ENCODE measurements at regions not wholly inside any gene's neighbourhood (a gene's known extent, or its start where the extent isn't known, plus 50 kb on each side); places are given as distances from the start of the nearest gene placed in this dataset.

DNA sequence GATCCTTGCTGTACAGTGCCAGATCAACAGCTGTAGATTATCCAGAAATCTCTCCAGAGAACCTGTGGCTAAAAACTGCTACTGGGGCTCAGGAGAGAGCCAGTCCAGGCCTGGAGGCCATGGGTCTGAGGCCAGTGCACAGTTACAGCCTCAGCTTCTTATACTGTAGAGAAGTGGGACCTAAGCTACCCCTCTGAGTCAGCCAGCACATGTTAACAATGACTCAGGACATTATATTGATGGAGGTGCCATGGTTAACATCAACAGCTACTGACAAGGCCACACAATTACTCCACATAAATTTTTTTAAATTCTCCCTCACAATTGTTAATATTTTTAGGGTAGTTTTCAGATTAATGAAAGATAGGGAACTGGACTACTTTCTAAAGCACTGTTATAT lies 138.5 kb downstream of the RBM26 start:
- no peak for DNase-seq (ENCODE audit: low spot score)

DNA sequence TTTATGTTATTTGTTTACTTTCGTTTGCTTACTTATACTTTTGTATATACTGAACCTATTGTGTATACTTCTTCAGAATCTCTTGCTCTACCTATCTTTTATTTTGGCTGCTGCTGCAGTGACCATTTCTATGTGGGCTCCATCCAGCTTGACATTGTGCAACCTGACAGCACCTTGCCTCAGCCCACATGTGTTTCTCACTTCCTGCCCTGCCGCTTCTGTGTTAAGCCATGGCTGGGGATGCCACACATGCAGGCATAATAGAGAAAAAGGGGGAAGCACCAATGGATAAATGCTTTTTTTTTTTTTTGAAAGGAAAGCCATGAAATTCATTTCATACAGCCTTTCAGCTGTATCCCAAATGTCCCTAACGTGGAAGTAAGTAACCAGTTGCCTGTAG lies 147.6 kb downstream of the RBM26 start:
- no peak for DNase-seq (ENCODE audit: low spot score)

DNA sequence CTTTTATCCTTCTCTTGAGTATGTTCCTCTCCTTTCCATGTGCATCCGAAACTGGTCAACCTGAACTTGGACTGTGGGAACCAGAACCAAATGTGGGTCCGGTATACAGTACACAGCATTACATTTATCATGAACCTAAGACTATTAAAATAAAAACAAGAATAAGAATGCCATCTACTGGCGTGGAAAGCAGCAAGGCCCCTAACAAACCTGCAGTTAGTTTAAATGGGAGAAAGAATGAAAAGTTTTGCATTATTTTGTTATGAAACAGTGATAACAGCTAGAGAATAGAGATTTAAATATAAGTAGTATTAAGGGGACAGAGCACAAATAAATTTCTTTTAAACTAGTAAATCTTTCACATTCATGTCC lies 159.5 kb downstream of the RBM26 start:
- DNase-seq (ENCODE audit: low spot score), result no peak

- no peak for DNase-seq (ENCODE audit: low spot score)
Observed at GRCh38 chr13:79245937-79246577, 160.0 kb downstream of the RBM26 start.

GRCh38 chr13:79241697-79242096 lies 164.4 kb downstream of the RBM26 start:
- DNase-seq (ENCODE audit: low spot score), result no peak

DNA sequence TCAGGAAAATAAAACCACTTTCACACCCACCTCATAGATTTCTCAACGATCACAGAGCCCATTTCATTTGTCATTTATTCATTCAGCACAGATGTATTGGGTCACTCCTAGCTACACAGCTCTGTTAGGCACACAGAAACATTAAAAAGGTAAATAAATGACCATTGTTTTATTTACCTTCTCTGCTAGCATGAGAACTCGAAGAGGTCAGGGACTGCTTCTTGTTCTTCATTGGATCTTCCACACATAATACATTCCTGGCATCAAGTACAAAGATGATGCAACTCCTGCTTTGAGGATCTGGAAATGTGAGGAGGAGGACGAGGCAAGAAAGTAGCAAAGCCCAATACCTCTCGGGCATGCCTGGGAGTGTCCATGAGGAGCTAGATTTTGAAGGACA lies 168.1 kb downstream of the RBM26 start:
- DNase-seq (ENCODE audit: low spot score), result no peak

DNA sequence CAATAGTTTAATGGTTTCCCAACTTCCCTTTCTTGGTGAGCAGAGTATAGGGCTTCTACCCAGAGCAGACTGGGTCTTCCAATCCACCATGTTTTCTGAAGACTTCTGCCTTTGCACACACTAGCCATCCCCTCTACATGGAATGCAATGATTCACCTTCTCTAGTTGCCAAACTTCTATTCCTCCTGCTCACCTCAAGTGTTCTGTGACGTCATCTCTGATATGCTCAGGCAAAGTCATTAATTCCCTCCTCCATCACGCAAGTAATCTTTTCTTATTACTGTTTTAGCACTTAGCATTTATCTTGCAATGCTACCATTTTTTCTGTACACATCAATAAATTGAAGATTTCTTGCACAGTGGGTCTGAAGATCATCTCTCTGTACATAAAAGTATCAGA lies 174.2 kb downstream of the RBM26 start:
- DNase-seq (ENCODE audit: low spot score), result no peak

DNA sequence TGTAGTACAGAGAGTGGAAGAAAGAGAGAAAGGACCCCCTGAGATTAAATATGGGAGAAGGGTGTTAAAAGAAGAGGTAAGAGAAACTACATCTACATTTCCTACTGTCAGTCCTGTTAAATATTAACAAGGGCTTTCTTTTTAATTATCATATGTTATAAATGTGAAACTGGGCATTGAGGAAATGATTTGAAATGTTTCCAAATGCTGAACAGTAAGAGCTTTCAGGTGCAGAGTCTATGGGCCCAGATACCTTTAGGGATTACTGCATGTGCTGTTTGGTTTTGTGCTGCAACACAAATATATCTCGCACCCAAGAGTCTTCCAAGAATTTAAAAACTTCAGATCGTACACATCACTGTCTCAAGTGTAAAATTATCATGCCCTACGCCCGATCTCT lies 176.3 kb downstream of the RBM26 start:
- no peak for DNase-seq (ENCODE audit: low spot score)

DNA sequence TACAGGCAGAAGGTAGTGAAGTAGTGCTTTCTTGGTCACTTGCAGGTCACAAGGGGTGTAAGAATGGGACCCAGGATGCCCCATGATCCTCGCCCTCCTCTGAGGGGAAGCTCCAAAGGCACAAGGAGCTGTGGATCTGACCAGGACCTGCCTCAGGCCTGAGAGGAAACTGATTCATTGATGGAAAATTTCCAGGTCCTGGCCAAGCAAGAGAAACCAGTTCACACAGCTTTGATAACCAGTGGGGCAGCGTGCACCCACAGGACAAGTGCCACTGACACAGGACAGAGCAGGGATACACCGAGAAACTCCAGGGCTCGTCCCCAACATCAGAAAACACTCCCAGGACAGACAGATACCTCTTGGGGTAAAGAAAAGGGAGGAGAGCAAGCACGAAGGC lies 177.1 kb downstream of the RBM26 start:
- no peak for DNase-seq (ENCODE audit: low spot score)

GRCh38 chr13:79227418-79227817 lies 178.6 kb downstream of the RBM26 start:
- DNase-seq (ENCODE audit: low spot score), result no peak

GRCh38 chr13:79226938-79227337 lies 179.1 kb downstream of the RBM26 start:
- DNase-seq (ENCODE audit: low spot score), result no peak

DNA sequence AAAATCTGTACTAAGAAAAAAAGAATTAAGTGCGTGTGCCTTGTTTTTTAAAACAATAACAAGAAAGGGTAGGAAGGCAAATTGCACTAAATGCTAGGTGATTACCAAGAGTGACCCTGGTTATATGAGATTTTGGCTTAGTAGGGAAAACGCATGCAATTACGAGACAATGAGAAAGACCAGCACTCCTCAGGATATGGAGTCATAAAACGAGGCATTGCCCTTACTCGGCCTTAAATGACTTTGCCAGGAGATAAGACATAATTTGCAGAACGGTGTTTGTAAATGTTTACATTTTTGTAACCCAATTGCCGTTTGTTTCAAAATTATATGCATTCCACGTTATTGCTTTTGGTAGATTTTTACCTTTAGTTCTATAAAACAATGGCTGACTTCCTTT lies 179.8 kb downstream of the RBM26 start:
- DNase-seq (ENCODE audit: low spot score), result no peak

DNA sequence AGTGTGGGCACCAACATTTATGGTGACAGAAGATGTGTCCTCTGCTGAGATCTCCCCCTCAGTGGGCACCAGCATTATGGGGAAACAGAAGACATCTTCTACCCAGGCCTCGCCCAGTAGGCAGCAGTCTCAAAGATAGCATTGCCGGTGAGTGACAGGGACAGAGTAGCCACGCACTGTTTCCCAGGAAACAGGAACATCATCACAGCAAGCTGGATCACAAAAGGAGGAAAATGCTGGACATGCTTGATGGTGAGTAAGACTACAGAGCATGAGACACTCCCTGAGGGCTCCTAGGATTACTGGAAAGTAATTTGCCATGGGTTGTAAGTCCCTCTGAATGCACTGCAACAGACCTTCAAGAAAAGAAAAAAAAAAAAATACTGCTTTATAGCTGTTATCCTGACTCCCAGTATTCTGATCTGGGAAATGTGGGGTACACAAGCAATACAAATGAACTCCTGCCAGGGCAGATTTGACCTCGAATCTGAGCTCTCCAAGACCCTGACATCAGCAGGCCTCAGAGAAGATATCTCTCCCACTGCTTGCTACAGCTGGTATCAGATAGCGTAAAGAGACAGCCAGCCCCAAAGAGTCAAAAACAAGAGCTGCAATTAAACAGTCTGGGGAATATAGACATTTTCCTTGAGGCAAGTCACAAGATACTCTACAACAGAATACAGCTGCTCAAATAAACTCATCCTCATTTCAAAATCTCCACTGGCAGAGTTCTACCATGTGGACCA lies 180.4 kb downstream of the RBM26 start:
- DNase-seq (ENCODE audit: low spot score), result no peak

- DNase-seq (ENCODE audit: low spot score), result no peak
Observed at GRCh38 chr13:79222427-79223205, 183.4 kb downstream of the RBM26 start.

- DNase-seq (ENCODE audit: low spot score), result no peak
Observed at GRCh38 chr13:79212064-79212619, 193.9 kb downstream of the RBM26 start.

DNA sequence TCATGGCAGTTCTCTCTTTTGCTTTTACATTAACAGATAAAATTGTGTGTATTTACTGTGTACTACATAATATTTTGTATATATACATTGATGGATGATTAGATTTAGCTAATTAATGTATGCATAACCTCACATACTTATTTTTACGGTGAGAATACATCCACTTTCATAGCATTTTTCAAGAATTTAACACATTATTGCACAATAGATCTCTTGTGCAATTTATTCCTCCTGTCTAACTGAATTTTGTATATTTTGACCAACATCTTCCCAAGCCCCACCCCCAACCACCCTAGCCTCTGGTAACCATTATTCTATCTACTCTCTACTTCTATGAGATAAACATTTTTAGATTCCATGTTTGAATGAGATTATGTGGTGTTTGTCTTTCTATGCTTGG lies 194.7 kb downstream of the RBM26 start:
- no peak for DNase-seq (ENCODE audit: low spot score)

DNA sequence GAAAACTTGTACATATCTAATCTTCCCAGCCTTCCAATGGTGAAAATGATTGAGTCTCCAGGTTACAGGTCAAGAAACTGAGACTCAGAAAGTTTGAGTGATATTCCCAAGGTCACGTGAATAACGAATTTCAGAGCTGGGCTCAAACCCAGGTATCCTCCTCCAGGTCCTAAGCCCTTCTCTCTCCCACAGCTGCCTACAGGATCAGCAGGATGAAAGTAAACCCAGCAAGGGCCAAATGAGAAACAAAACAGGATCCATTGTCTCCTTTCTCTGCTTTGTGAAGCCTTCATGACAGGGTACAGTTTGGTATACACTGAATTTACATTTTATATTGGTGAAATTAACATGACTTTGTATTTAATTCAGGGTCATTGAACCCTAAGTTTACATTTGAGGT lies 208.1 kb downstream of the RBM26 start:
- no peak for DNase-seq (ENCODE audit: low spot score)

- no peak for DNase-seq (ENCODE audit: low spot score)
Observed at GRCh38 chr13:79196843-79197242, 209.2 kb downstream of the RBM26 start.

- no peak for DNase-seq (ENCODE audit: low spot score)
Observed at GRCh38 chr13:79196366-79196765, 209.7 kb downstream of the RBM26 start.

- DNase-seq (ENCODE audit: low spot score), result no peak
Observed at GRCh38 chr13:79194727-79195126, 211.3 kb downstream of the RBM26 start.

GRCh38 chr13:79194272-79194671 lies 211.8 kb downstream of the RBM26 start:
- DNase-seq (ENCODE audit: low spot score), result no peak

DNA sequence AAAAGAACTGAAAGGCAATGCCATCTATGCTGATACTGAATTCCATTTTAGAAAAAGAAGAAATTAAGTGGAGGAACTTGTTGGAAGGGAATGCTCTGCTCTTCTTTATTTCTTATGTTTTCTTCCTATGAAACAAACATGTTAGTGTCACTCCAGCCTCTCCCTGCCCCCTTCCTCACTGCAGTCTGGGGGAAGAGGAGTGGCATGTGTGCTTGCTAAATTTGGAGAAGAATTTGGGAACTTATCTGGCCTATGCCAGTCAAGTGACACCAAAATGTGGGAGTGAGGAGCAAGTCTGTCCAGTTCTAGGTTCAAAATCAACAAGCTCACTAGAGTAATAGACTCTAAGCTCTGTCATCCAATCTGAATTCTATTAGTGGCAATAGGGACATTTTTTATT lies 214.6 kb downstream of the RBM26 start:
- no peak for DNase-seq (ENCODE audit: low spot score)

GRCh38 chr13:79190932-79191331 lies 215.1 kb downstream of the RBM26 start:
- no peak for DNase-seq (ENCODE audit: low spot score)

All from D341Med (cell line).